SK-N-SH (cell line): ENCODE measurements at regions not wholly inside any gene's neighbourhood (a gene's known extent, or its start where the extent isn't known, plus 50 kb on each side); places are given as distances from the start of the nearest gene placed in this dataset.

Source experiments
- CTCF ChIA-PET: fragments of 300-600, 350-600 bp; formaldehyde crosslinking; extraction: SDS; loops from one replicate; lab custom pipeline; 2021; lab: Yijun Ruan, JAX
- POLR2A ChIA-PET: fragments of 350-600 bp; sonication (Branson Sonifier 250); formaldehyde crosslinking; extraction: SDS; loops from one replicate; lab custom pipeline; 2020; ENCODE audit warnings: antibody characterized with exemption, inconsistent platforms; lab: Yijun Ruan, JAX
- DNase-seq: peaks from one replicate; pipeline ENCODE4 v3.0.0; 2012
- H2AFZ ChIP-seq: fragments of 200-600 bp; sonication (generic); 2 replicates; pipeline ENCODE4 v1.8.1; 2016; ENCODE audit warnings: antibody characterized with exemption, mild to moderate bottlenecking, low read depth
- H3F3A ChIP-seq: fragments of 200-600 bp; sonication (generic); replicated peaks from 2 replicates; pipeline ENCODE3; 2016; ENCODE audit warnings: antibody characterized with exemption, mild to moderate bottlenecking; ENCODE audit not compliant: insufficient read depth
- H3K27ac ChIP-seq, 2 experiments: fragments of 200-500 bp in 1 of 2; fragments of 200-600 bp in 1 of 2; sonication (Bioruptor generic) in 1 of 2; sonication (generic), shearing (Covaris generic) in 1 of 2; 2 replicates each; pipeline versions ENCODE4 v1.5.1 to v1.6.1; 2014 to 2016; ENCODE audit warnings: low read depth in 2 of 2, inconsistent platforms in 1 of 2, low read length in 1 of 2, mild to moderate bottlenecking in 1 of 2, mixed read lengths in 1 of 2
- H3K27me3 ChIP-seq: fragments of 200-600 bp; sonication (generic), shearing (Covaris generic); 2 replicates; pipeline ENCODE4 v1.6.1; 2016; ENCODE audit warnings: mixed run types; ENCODE audit not compliant: insufficient read depth
- H3K36me3 ChIP-seq, 2 experiments: fragments of 200-500 bp in 1 of 2; fragments of 200-600 bp in 1 of 2; sonication (Bioruptor generic) in 1 of 2; sonication (generic) in 1 of 2; replicated peaks in 1 of 2; 2 replicates each; pipeline versions ENCODE3 to v1.5.1; 2014 to 2016; ENCODE audit warnings: low read length in 1 of 2, mild to moderate bottlenecking in 1 of 2; ENCODE audit not compliant: insufficient read depth in 2 of 2, control insufficient read depth in 1 of 2
- H3K4me1 ChIP-seq, 2 experiments: fragments of 200-500 bp in 1 of 2; fragments of 200-600 bp in 1 of 2; sonication (Bioruptor generic) in 1 of 2; sonication (generic), shearing (Covaris generic) in 1 of 2; 2 replicates each; pipeline versions ENCODE4 v1.5.1 to v1.6.1; 2014 to 2016; ENCODE audit warnings: low read depth in 1 of 2, low read length in 1 of 2, mixed run types in 1 of 2; ENCODE audit not compliant: insufficient read depth in 2 of 2, control insufficient read depth in 1 of 2
- H3K4me2 ChIP-seq: fragments of 200-600 bp; sonication (generic), shearing (Covaris generic); 2 replicates; pipeline ENCODE4 v1.6.1; 2017; ENCODE audit warnings: mixed run types
- H3K4me3 ChIP-seq, 2 experiments: fragments of 200-500 bp in 1 of 2; fragments of 200-600 bp in 1 of 2; sonication (Bioruptor generic) in 1 of 2; sonication (generic), shearing (Covaris generic) in 1 of 2; 2 replicates each; pipeline versions ENCODE4 v1.5.1 to v1.8.1; 2014 to 2016; ENCODE audit warnings: low read depth in 2 of 2, inconsistent platforms in 1 of 2, low read length in 1 of 2, mild to moderate bottlenecking in 1 of 2, mixed read lengths in 1 of 2, moderate library complexity in 1 of 2
- H3K79me2 ChIP-seq: fragments of 200-600 bp; sonication (generic); 2 replicates; pipeline ENCODE4 v1.8.1; 2017; ENCODE audit warnings: mild to moderate bottlenecking; ENCODE audit not compliant: insufficient read depth
- H3K9ac ChIP-seq: fragments of 200-600 bp; sonication (generic); 2 replicates; pipeline ENCODE4 v1.6.1; 2017; ENCODE audit warnings: mixed run types
- H3K9me2 ChIP-seq: fragments of 200-600 bp; sonication (generic); 2 replicates; pipeline ENCODE4 v1.6.1; 2017; ENCODE audit warnings: mixed run types
- H3K9me3 ChIP-seq: fragments of 200-600 bp; sonication (generic); 2 replicates; pipeline ENCODE4 v1.6.1; 2017; ENCODE audit warnings: mixed run types, mild to moderate bottlenecking, moderate library complexity
- H4K20me1 ChIP-seq: fragments of 200-600 bp; sonication (generic); 2 replicates; pipeline ENCODE4 v1.6.1; 2017; ENCODE audit warnings: mild to moderate bottlenecking, mixed run types; ENCODE audit not compliant: insufficient read depth
- ELF1 ChIP-seq: IDR thresholded peaks from 2 replicates; pipeline ENCODE4 v1.4.0; 2012
- EP300 ChIP-seq, 2 experiments: IDR thresholded peaks; 2 replicates each; pipeline versions ENCODE4 v1.4.0 to v1.6.1; 2012; ENCODE audit warnings: borderline replicate concordance in 1 of 2, low read depth in 1 of 2, low read length in 1 of 2
- FOXJ3 ChIP-seq: sonication (generic); formaldehyde crosslinking; IDR thresholded peaks from 2 replicates; pipeline ENCODE4 v1.5.1; 2020; ENCODE audit warnings: mild to moderate bottlenecking, missing genetic modification reagents
- GATA2 ChIP-seq: sonication (generic); formaldehyde crosslinking; IDR thresholded peaks from 2 replicates; pipeline ENCODE4 v1.5.0; 2020; ENCODE audit warnings: mild to moderate bottlenecking, missing genetic modification reagents
- JUND ChIP-seq: IDR thresholded peaks from 2 replicates; pipeline ENCODE4 v1.4.0; 2012
- RCOR1 ChIP-seq: fragments of 150-350 bp; IDR thresholded peaks from 2 replicates; pipeline ENCODE4 v1.6.1; 2017; ENCODE audit warnings: antibody characterized with exemption, low read length
- RXRA ChIP-seq: IDR thresholded peaks from 2 replicates; pipeline ENCODE4 v1.4.0; 2012; ENCODE audit warnings: low read depth, mild to moderate bottlenecking, borderline replicate concordance
- SIN3A ChIP-seq: IDR thresholded peaks from 2 replicates; pipeline ENCODE4 v1.6.1; 2012; ENCODE audit warnings: low read depth, mild to moderate bottlenecking, low read length, moderate library complexity, borderline replicate concordance
- WGBS: methylation state at CpG from one replicate; pipeline ENCODE4 v1.1.6; 2017; ENCODE audit warnings: low lambda C conversion rate; 5-methylcytosine and 5-hydroxymethylcytosine counted together
- TF ChIP-seq, protein P1 (sequence below): IDR thresholded peaks from 2 replicates; pipeline ENCODE4 v1.6.1; 2012; ENCODE audit warnings: mild to moderate bottlenecking, low read depth, low read length, moderate library complexity
- TF ChIP-seq, protein P2 (sequence below): IDR thresholded peaks from 2 replicates; pipeline ENCODE4 v1.4.0; 2012; ENCODE audit warnings: low read depth, borderline replicate concordance

DNA sequence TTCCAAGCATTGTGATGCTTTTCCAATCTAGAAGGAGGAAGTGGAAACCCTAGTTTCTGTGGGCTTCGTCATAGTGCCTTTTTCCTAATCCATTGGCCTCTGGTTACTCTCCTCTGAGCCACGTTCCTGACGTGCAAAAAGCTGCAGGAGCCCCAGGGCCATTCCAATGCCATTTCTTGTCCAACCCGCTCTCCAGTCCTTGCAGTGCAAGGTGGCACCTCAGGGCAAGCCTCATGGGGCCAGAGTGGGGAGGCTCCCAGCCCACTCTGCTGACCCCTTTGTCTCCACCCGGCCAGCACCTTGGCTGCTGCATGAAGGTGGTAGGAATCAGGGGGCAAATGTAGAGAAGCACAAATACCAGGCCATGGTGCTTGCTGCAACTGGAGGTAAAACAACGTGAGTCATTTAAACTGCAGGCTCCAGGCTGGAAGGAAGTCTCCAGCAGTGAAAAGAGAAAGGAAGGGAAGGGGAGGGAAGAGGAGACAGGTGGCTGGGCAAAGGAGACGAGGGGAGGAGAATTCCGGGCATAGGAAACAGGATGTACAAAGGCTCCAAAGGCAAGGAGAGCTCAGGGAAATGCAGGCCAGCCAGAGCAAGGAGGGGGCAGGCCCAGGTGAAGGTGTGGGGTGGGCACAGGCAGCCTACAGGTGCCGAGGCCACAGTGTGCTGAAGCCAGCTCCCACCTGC lies 168.2 kb upstream of the TNRC6C start:
- H3K79me2 ChIP-seq = no peaks in the 10 kb centered on the region
- H4K20me1 ChIP-seq = no peaks in the 10 kb centered on the region
- H3K27ac ChIP-seq = no peak overlapping the region
- no peaks in the 10 kb centered on the region for H3K9me3 ChIP-seq
- no peak overlapping the region for H3K4me2 ChIP-seq
- ChIA-PET POLR2A (no interaction called here), CTCF (interaction anchor here (1.4 to 1.7 kb wide), 2 partner anchors 12 to 247 kb away, joined by 3 to 7 read pairs; no protein-coding TSS in a partner anchor)
- 61% methylated on average over 9 of the region's 9 CpGs for WGBS
- H3F3A ChIP-seq = no peaks in the 10 kb centered on the region
- H3K36me3 ChIP-seq = no peaks in the 10 kb centered on the region
- peaks cover 8% of the 10 kb centered on the region for H3K27me3 ChIP-seq
- no peak for DNase-seq
- no peak overlapping the region for H3K4me3 ChIP-seq
- peaks cover 0 to 28% of the 10 kb centered on the region in 2 experiments; a peak in 1 of 4 replicates for H3K4me1 ChIP-seq
- no peak overlapping the region for H2AFZ ChIP-seq
- no peaks in the 10 kb centered on the region for H3K9me2 ChIP-seq
- H3K9ac ChIP-seq = no peak overlapping the region
- TF ChIP-seq, protein P1, sequence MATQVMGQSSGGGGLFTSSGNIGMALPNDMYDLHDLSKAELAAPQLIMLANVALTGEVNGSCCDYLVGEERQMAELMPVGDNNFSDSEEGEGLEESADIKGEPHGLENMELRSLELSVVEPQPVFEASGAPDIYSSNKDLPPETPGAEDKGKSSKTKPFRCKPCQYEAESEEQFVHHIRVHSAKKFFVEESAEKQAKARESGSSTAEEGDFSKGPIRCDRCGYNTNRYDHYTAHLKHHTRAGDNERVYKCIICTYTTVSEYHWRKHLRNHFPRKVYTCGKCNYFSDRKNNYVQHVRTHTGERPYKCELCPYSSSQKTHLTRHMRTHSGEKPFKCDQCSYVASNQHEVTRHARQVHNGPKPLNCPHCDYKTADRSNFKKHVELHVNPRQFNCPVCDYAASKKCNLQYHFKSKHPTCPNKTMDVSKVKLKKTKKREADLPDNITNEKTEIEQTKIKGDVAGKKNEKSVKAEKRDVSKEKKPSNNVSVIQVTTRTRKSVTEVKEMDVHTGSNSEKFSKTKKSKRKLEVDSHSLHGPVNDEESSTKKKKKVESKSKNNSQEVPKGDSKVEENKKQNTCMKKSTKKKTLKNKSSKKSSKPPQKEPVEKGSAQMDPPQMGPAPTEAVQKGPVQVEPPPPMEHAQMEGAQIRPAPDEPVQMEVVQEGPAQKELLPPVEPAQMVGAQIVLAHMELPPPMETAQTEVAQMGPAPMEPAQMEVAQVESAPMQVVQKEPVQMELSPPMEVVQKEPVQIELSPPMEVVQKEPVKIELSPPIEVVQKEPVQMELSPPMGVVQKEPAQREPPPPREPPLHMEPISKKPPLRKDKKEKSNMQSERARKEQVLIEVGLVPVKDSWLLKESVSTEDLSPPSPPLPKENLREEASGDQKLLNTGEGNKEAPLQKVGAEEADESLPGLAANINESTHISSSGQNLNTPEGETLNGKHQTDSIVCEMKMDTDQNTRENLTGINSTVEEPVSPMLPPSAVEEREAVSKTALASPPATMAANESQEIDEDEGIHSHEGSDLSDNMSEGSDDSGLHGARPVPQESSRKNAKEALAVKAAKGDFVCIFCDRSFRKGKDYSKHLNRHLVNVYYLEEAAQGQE = no peak
- no peak for TF ChIP-seq FOXJ3 (CRISPR knock-in tag)
- TF ChIP-seq RCOR1 = no peak
- TF ChIP-seq EP300 (IDR thresholded peaks at IDR 0.05; ENCODE audit: borderline replicate concordance in 1 of 2, low read depth in 1 of 2, low read length in 1 of 2) = no peak
- TF ChIP-seq SIN3A = no peak
- no peak for TF ChIP-seq GATA2 (CRISPR knock-in tag)
- TF ChIP-seq JUND = no peak
- no peak for TF ChIP-seq RXRA
- TF ChIP-seq ELF1 = no peak
- TF ChIP-seq, all 33 proteins: peak for 0

DNA sequence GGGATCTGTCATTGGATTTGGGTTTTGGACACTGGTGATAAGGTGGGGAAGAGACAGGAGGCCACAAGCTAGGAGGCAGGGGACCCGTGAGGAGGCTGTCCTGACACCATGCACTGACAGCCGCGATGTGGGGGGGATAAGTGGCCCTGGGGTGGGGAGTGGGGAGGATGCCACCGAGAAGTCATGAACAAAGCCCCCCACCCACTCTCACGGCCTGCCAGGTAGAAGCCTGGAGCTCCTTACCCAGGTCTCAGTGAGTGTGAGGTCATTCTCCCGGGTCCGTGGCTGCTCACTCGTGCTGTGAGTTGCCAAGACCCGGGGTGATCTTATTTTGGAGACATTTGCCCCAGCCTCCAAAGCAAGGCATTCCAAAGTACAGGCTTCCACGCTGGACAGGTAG lies 165.9 kb upstream of the TNRC6C start:
- WGBS = 68% methylated on average over 10 of the region's 10 CpGs
- DNase-seq = peak; percentile 24
- CTCF ChIA-PET = interaction anchor here (1.0 to 1.5 kb wide), 2 partner anchors 23 to 250 kb away, joined by 4 read pairs; no protein-coding TSS in a partner anchor
- no peak for TF ChIP-seq FOXJ3 (CRISPR knock-in tag)
- TF ChIP-seq, protein P2, sequence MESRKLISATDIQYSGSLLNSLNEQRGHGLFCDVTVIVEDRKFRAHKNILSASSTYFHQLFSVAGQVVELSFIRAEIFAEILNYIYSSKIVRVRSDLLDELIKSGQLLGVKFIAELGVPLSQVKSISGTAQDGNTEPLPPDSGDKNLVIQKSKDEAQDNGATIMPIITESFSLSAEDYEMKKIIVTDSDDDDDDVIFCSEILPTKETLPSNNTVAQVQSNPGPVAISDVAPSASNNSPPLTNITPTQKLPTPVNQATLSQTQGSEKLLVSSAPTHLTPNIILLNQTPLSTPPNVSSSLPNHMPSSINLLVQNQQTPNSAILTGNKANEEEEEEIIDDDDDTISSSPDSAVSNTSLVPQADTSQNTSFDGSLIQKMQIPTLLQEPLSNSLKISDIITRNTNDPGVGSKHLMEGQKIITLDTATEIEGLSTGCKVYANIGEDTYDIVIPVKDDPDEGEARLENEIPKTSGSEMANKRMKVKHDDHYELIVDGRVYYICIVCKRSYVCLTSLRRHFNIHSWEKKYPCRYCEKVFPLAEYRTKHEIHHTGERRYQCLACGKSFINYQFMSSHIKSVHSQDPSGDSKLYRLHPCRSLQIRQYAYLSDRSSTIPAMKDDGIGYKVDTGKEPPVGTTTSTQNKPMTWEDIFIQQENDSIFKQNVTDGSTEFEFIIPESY = no peak
- no peaks in the 10 kb centered on the region for H4K20me1 ChIP-seq
- no peak overlapping the region for H3K4me3 ChIP-seq
- no peak overlapping the region for H3K9ac ChIP-seq
- H3K27me3 ChIP-seq = no peaks in the 10 kb centered on the region
- H3K36me3 ChIP-seq = no peaks in the 10 kb centered on the region
- POLR2A ChIA-PET = no interaction called here
- no peaks in the 10 kb centered on the region for H3K9me2 ChIP-seq
- no peak overlapping the region for H3K27ac ChIP-seq
- no peaks in the 10 kb centered on the region for H3K79me2 ChIP-seq
- H3K9me3 ChIP-seq = no peaks in the 10 kb centered on the region
- H3K4me2 ChIP-seq = no peak overlapping the region
- H3F3A ChIP-seq = no peaks in the 10 kb centered on the region
- peaks cover 0 to 26% of the 10 kb centered on the region in 2 experiments; a peak in 1 of 4 replicates for H3K4me1 ChIP-seq
- no peak overlapping the region for H2AFZ ChIP-seq
